ENCODE measurements at regions not wholly inside any gene's neighbourhood (a gene's known extent, or its start where the extent isn't known, plus 50 kb on each side); places are given as distances from the start of the nearest gene placed in this dataset.

DNA sequence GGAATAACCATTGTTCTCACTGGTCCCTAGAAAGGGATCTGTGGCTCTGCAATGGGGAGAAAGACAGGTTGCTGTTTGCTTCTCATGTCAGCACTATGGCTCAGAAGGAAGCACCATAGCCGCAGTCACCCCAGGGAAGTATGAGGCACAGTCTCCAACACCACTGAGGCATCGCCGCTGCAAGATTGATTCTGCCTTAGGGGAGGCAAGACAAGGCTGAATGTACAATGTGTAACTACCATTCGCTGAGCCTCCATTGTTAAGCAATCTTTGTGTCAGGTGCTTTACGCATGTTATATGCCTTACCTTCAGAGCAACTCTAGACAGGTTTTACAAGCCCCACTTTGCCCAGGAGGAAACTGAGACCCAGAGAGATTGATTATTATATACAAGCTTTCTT is 100.7 kb upstream of the KCNMB2 start:
- no peak for TF ChIP-seq EZH2 (IDR thresholded peaks at IDR 0.05; ENCODE audit: borderline replicate concordance, low read length)
- TF ChIP-seq, protein P1, sequence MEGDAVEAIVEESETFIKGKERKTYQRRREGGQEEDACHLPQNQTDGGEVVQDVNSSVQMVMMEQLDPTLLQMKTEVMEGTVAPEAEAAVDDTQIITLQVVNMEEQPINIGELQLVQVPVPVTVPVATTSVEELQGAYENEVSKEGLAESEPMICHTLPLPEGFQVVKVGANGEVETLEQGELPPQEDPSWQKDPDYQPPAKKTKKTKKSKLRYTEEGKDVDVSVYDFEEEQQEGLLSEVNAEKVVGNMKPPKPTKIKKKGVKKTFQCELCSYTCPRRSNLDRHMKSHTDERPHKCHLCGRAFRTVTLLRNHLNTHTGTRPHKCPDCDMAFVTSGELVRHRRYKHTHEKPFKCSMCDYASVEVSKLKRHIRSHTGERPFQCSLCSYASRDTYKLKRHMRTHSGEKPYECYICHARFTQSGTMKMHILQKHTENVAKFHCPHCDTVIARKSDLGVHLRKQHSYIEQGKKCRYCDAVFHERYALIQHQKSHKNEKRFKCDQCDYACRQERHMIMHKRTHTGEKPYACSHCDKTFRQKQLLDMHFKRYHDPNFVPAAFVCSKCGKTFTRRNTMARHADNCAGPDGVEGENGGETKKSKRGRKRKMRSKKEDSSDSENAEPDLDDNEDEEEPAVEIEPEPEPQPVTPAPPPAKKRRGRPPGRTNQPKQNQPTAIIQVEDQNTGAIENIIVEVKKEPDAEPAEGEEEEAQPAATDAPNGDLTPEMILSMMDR (conservative IDR thresholded peaks at IDR 0.05 in 1 of 2, IDR thresholded peaks at IDR 0.05 in 1 of 2; ENCODE audit: extremely low read depth in 1 of 2, insufficient read depth in 1 of 2, low read depth in 1 of 2, low read length in 2 of 2), result no peak

All from mammary epithelial cell (primary cell).